K562 (cell line): ENCODE measurements at regions not wholly inside any gene's neighbourhood (a gene's known extent, or its start where the extent isn't known, plus 50 kb on each side); places are given as distances from the start of the nearest gene placed in this dataset.

Experiments
- ATF3 ChIP-seq, 2 experiments: fragments of 450-650 bp in 1 of 2; sonication (generic) in 1 of 2; formaldehyde crosslinking in 1 of 2; IDR thresholded peaks in 1 of 2; conservative IDR thresholded peaks in 1 of 2; 2 replicates each; pipeline versions ENCODE4 v1.6.1 to v1.8.1; 2016 to 2023; ENCODE audit warnings: mild to moderate bottlenecking in 2 of 2, moderate library complexity in 2 of 2, inconsistent platforms in 1 of 2, missing genetic modification reagents in 1 of 2
- CHCHD3 ChIP-seq: fragments of 250-450 bp; sonication (Bioruptor Pico); IDR thresholded peaks from 2 replicates; pipeline ENCODE4 v2.1.2; 2022; ENCODE audit warnings: mild to moderate bottlenecking
- CHD2 ChIP-seq: IDR thresholded peaks from 2 replicates; pipeline ENCODE4 v1.6.1; 2011; ENCODE audit warnings: low read depth, low read length
- EZH2 ChIP-seq: IDR thresholded peaks from 2 replicates; pipeline ENCODE4 v1.6.1; 2012; ENCODE audit warnings: low read depth, mild to moderate bottlenecking, inconsistent platforms, low read length, borderline replicate concordance
- MAFF ChIP-seq: IDR thresholded peaks from 2 replicates; pipeline ENCODE4 v1.6.1; 2012; ENCODE audit warnings: low read length, improper control_type of control experiment
- MYC ChIP-seq, 2 experiments: fragments of 250-450 bp in 1 of 2; sonication (Bioruptor Pico) in 1 of 2; IDR thresholded peaks; 2 replicates each; pipeline versions ENCODE4 v1.5.1 to v1.6.1; 2012 to 2021; ENCODE audit warnings: low read depth in 2 of 2, borderline replicate concordance in 1 of 2, improper control_type of control experiment in 1 of 2, low read length in 1 of 2, mild to moderate bottlenecking in 1 of 2, moderate library complexity in 1 of 2
- SMAD4 ChIP-seq: fragments of 250-450 bp; sonication (Bioruptor Pico); conservative IDR thresholded peaks from 2 replicates; pipeline ENCODE4 v1.8.0; 2021; ENCODE audit warnings: inconsistent platforms, mild to moderate bottlenecking, moderate library complexity
- SMARCC2 ChIP-seq: fragments of 450-650 bp; IDR thresholded peaks from 2 replicates; pipeline ENCODE4 v1.6.1; 2017; ENCODE audit warnings: antibody characterized with exemption, moderate library complexity, mild to moderate bottlenecking, low read depth
- ZNF780A ChIP-seq: fragments of 250-450 bp; sonication (Bioruptor Pico); IDR thresholded peaks from 2 replicates; pipeline ENCODE4 v1.5.0; 2021; ENCODE audit warnings: mild to moderate bottlenecking
- ZZZ3 ChIP-seq: fragments of 450-650 bp; IDR thresholded peaks from 2 replicates; pipeline ENCODE4 v1.6.1; 2016; ENCODE audit warnings: antibody characterized with exemption, mild to moderate bottlenecking, moderate library complexity
- TF ChIP-seq, protein P1 (sequence below): fragments of 250-450 bp; sonication (Bioruptor Pico); IDR thresholded peaks from 2 replicates; pipeline ENCODE4 v1.8.0; 2022; ENCODE audit warnings: moderate library complexity, mild to moderate bottlenecking, inconsistent platforms

DNA sequence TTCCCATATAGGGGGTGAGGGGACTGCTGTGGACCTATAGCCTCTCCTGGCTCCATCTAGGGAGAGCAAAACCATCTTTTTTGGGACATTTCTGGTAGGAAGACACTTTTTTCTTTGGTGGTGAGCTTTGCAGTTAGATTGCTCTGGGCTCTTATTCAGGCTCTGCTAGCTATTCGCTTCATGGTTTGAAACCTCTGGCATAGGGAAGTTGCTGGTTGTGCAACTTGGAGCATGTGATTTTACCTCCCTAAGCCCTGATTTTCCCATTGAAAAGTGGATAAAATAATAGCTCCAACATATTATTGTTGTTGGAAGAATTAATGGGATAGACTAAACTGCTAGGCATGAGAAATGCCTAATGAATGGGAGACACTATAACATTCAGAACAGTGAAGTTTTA, 69.6 kb downstream of the CYP26A1 start:
- TF ChIP-seq ZZZ3 (no peak), EZH2 (no peak), SMARCC2 (no peak), MYC (IDR thresholded peaks at IDR 0.05; ENCODE audit: low read depth, low read length) (no peak), MYC (CRISPR knock-in tag; IDR thresholded peaks at IDR 0.05; ENCODE audit: borderline replicate concordance, low read depth) (no peak), ZNF780A (CRISPR knock-in tag) (no peak), CHD2 (no peak), ATF3 (IDR thresholded peaks at IDR 0.05) (no peak), ATF3 (CRISPR knock-in tag; conservative IDR thresholded peaks at IDR 0.05) (no peak), CHCHD3 (no peak), SMAD4 (CRISPR knock-in tag) (no peak), MAFF (no peak)
- TF ChIP-seq, protein P1, sequence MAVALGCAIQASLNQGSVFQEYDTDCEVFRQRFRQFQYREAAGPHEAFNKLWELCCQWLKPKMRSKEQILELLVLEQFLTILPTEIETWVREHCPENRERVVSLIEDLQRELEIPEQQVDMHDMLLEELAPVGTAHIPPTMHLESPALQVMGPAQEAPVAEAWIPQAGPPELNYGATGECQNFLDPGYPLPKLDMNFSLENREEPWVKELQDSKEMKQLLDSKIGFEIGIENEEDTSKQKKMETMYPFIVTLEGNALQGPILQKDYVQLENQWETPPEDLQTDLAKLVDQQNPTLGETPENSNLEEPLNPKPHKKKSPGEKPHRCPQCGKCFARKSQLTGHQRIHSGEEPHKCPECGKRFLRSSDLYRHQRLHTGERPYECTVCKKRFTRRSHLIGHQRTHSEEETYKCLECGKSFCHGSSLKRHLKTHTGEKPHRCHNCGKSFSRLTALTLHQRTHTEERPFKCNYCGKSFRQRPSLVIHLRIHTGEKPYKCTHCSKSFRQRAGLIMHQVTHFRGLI: no peak
